Hepatocyte (in vitro differentiated cells): ENCODE measurements at regions not wholly inside any gene's neighbourhood (a gene's known extent, or its start where the extent isn't known, plus 50 kb on each side); places are given as distances from the start of the nearest gene placed in this dataset.

Experiments used
- DNase-seq: peaks from one replicate; pipeline ENCODE4 v3.0.0-alpha.2; 2016; ENCODE audit warnings: low spot score
- H2AFZ ChIP-seq: fragments of 200-600 bp; sonication (generic); 2 replicates; pipeline ENCODE4 v1.6.0; 2016; ENCODE audit warnings: antibody characterized with exemption, mild to moderate bottlenecking
- H3K27ac ChIP-seq: fragments of 200-600 bp; sonication (generic); 2 replicates; pipeline ENCODE4 v1.5.1; 2016; ENCODE audit warnings: mild to moderate bottlenecking
- H3K27me3 ChIP-seq: fragments of 200-600 bp; sonication (generic); 2 replicates; pipeline ENCODE4 v1.6.1; 2016
- H3K36me3 ChIP-seq: fragments of 200-600 bp; sonication (generic); replicated peaks from 2 replicates; pipeline ENCODE4 v1.5.1; 2016; ENCODE audit warnings: low read depth; ENCODE audit not compliant: insufficient read depth
- H3K4me1 ChIP-seq: fragments of 200-600 bp; sonication (generic); 2 replicates; pipeline ENCODE4 v1.5.1; 2016; ENCODE audit warnings: mild to moderate bottlenecking, moderate library complexity; ENCODE audit not compliant: insufficient read depth
- H3K4me2 ChIP-seq: fragments of 200-600 bp; sonication (generic); 2 replicates; pipeline ENCODE4 v1.6.0; 2016
- H3K4me3 ChIP-seq: fragments of 200-600 bp; sonication (generic); 2 replicates; pipeline ENCODE4 v1.5.1; 2016; ENCODE audit warnings: mild to moderate bottlenecking
- H3K79me2 ChIP-seq: fragments of 200-600 bp; sonication (generic); 2 replicates; pipeline ENCODE4 v1.6.0; 2017; ENCODE audit warnings: mild to moderate bottlenecking
- H3K9me2 ChIP-seq: fragments of 200-600 bp; sonication (generic); replicated peaks from 2 replicates; pipeline ENCODE4 v1.6.0; 2017; ENCODE audit warnings: mild to moderate bottlenecking; ENCODE audit not compliant: insufficient read depth
- H3K9me3 ChIP-seq: fragments of 200-600 bp; sonication (generic); 2 replicates; pipeline ENCODE4 v1.5.1; 2016; ENCODE audit warnings: low read depth, mild to moderate bottlenecking
- H4K20me1 ChIP-seq: fragments of 200-600 bp; sonication (generic); 2 replicates; pipeline ENCODE4 v1.6.0; 2016; ENCODE audit warnings: mild to moderate bottlenecking; ENCODE audit not compliant: insufficient read depth, poor library complexity, severe bottlenecking
- CTCF ChIP-seq: fragments of 200-600 bp; sonication (generic); IDR thresholded peaks from 2 replicates; pipeline ENCODE4 v1.5.1; 2016; ENCODE audit warnings: antibody characterized with exemption, mild to moderate bottlenecking; ENCODE audit not compliant: poor library complexity
- EZH2 ChIP-seq: fragments of 200-600 bp; sonication (generic); IDR thresholded peaks from 2 replicates; pipeline ENCODE4 v1.6.1; 2016; ENCODE audit warnings: antibody characterized with exemption, mild to moderate bottlenecking, borderline replicate concordance
- EZH2phosphoT487 ChIP-seq: fragments of 200-600 bp; sonication (generic); IDR thresholded peaks from one replicate; pipeline ENCODE4 v1.6.1; 2018; ENCODE audit warnings: antibody characterized with exemption, mild to moderate bottlenecking, low read depth, moderate library complexity; ENCODE audit not compliant: unreplicated experiment, severe bottlenecking
- WGBS: methylation state at CpG from one replicate; pipeline ENCODE4 v1.1.6; 2016; ENCODE audit warnings: low lambda C conversion rate; ENCODE audit errors: missing lambda C conversion rate; 5-methylcytosine and 5-hydroxymethylcytosine counted together

DNA sequence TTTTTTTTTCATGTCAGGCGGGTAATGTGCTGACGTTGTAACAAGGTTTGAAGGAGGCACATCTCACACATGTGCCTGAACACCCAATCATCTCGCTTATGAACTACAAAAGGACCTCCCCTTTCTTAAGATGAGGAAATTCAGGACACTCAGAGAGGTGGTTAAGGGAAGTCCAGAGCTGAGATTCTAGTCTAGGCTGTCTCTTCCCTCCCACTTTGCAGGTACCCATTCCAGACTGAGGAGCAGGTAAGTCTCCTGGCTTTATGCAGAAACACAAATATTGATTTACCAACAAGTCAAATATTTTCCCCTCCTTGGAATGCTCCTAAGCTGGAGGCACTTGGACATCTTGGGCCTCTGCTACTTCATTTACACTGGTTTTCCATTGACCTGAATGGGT is 122.9 kb upstream of the CADM1 start:
- Histone ChIP-seq H2AFZ (no peak overlapping the region), H3K4me1 (peaks cover 10% of the 10 kb centered on the region), H4K20me1 (no peaks in the 10 kb centered on the region), H3K27me3 (no peaks in the 10 kb centered on the region), H3K36me3 (no peaks in the 10 kb centered on the region), H3K9me2 (no peaks in the 10 kb centered on the region), H3K4me2 (no peak overlapping the region), H3K27ac (no peak overlapping the region), H3K79me2 (no peaks in the 10 kb centered on the region), H3K4me3 (no peak overlapping the region), H3K9me3 (no peaks in the 10 kb centered on the region)
- whole genome bisulfite sequencing: 93% methylated on average over 3 of the region's 3 CpGs
- DNase-seq: no peak
- no peak for TF ChIP-seq EZH2

DNA sequence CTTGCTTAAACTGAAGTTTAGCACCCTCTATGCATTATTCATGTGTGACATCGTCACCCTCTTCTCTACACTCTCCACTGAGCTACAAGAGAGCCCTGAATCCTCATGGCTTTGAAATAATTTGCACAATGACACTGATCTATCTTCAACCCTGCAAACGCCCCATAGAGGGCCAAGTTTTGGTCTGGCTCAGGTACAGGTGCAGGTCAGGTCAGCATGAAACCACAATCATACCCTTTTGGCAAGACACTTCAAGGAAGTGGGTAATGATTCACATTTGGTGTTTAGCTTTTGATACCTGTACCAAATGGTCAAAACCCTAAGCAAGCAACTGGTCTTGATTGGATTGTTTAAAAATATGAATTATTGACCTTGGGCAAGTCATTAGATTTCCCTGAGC is 122.2 kb upstream of the CADM1 start:
- Histone ChIP-seq H3K9me2 (no peaks in the 10 kb centered on the region), H2AFZ (no peak overlapping the region), H3K4me1 (peaks cover 10% of the 10 kb centered on the region), H3K4me2 (no peak overlapping the region), H3K4me3 (no peak overlapping the region), H3K27me3 (no peaks in the 10 kb centered on the region), H3K36me3 (no peaks in the 10 kb centered on the region), H3K9me3 (no peaks in the 10 kb centered on the region), H3K79me2 (no peaks in the 10 kb centered on the region), H4K20me1 (no peaks in the 10 kb centered on the region), H3K27ac (no peak overlapping the region)
- TF ChIP-seq EZH2phosphoT487 (no peak), CTCF (no peak), EZH2 (no peak)
- DNase-seq: no peak
- WGBS: 91% methylated on average over 2 of the region's 2 CpGs

DNA sequence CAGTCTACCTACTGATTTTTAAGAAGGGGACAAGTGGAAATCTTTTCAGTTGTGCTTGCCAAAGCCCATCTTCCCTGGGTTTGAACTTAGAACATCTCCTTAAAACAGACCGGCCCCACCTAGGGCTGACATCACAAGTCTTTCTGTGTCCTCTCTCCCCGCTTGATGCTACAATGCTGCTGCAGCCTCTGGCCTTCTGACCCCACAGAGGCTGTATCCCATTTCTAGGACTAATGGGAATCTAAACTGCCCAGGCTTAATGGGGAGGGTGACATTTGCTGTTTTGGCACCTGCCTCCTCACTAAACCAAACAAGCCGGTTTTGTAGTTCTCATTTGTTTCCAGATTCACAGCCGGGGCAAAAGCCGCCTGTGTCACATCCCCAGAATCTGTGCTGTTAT is 121.3 kb upstream of the CADM1 start:
- Histone ChIP-seq H3K79me2 (no peaks in the 10 kb centered on the region), H3K4me3 (no peak overlapping the region), H3K27me3 (no peaks in the 10 kb centered on the region), H4K20me1 (no peaks in the 10 kb centered on the region), H3K9me2 (no peaks in the 10 kb centered on the region), H2AFZ (no peak overlapping the region), H3K27ac (no peak overlapping the region), H3K9me3 (no peaks in the 10 kb centered on the region), H3K4me1 (peaks cover 10% of the 10 kb centered on the region), H3K4me2 (no peak overlapping the region), H3K36me3 (no peaks in the 10 kb centered on the region)
- no peak for DNase-seq
- WGBS: 88% methylated on average over 5 of the region's 5 CpGs
- TF ChIP-seq EZH2 (no peak), EZH2phosphoT487 (no peak), CTCF (no peak)

GRCh38 chr11:115624065-115624464 is 119.8 kb upstream of the CADM1 start:
- H3K4me1 ChIP-seq: peaks cover 6% of the 10 kb centered on the region
- no peaks in the 10 kb centered on the region for H3K27me3 ChIP-seq
- no peak overlapping the region for H3K4me2 ChIP-seq
- TF ChIP-seq EZH2phosphoT487 (no peak), EZH2 (no peak), CTCF (no peak)
- H3K9me2 ChIP-seq: no peaks in the 10 kb centered on the region
- no peak overlapping the region for H3K27ac ChIP-seq
- no peaks in the 10 kb centered on the region for H4K20me1 ChIP-seq
- no peaks in the 10 kb centered on the region for H3K36me3 ChIP-seq
- no peak for DNase-seq
- no peaks in the 10 kb centered on the region for H3K79me2 ChIP-seq
- H2AFZ ChIP-seq: no peak overlapping the region
- WGBS: 94% methylated on average over 7 of the region's 7 CpGs
- H3K9me3 ChIP-seq: no peaks in the 10 kb centered on the region
- H3K4me3 ChIP-seq: no peak overlapping the region
